ENCODE measurements at regions not wholly inside any gene's neighbourhood (a gene's known extent, or its start where the extent isn't known, plus 50 kb on each side); places are given as distances from the start of the nearest gene placed in this dataset.
"Not testable (repeated sequence)": the region's sequence is repeated elsewhere in the genome, so short reads cannot be mapped to it uniquely, and the experiment has no call there.

- not testable (repeated sequence) for DNase-seq (ENCODE audit: low spot score)
These were observed 1687.7 kb downstream of the SPATA31A7 start for GRCh38 chr9:62877552-62877951.

GRCh38 chr9:62877987-62878386, 1688.2 kb downstream of the SPATA31A7 start:
- DNase-seq (ENCODE audit: low spot score): not testable (repeated sequence)

- DNase-seq (ENCODE audit: low spot score): not testable (repeated sequence)
These were observed 1690.6 kb downstream of the SPATA31A7 start for GRCh38 chr9:62880453-62880852.

- not testable (repeated sequence) for DNase-seq (ENCODE audit: low spot score)
These were observed 1691.1 kb downstream of the SPATA31A7 start for GRCh38 chr9:62880971-62881370.

GRCh38 chr9:62881811-62882210, 1692.0 kb downstream of the SPATA31A7 start:
- DNase-seq (ENCODE audit: low spot score): not testable (repeated sequence)

GRCh38 chr9:62882717-62883116, 1692.9 kb downstream of the SPATA31A7 start:
- not testable (repeated sequence) for DNase-seq (ENCODE audit: low spot score)

GRCh38 chr9:62896692-62897091, 1706.9 kb downstream of the SPATA31A7 start:
- not testable (repeated sequence) for DNase-seq (ENCODE audit: low spot score)

- DNase-seq (ENCODE audit: low spot score): peak; percentile 33
These were observed 1707.8 kb downstream of the SPATA31A7 start for GRCh38 chr9:62897411-62898225.

GRCh38 chr9:62899666-62900065, 1709.8 kb downstream of the SPATA31A7 start:
- not testable (repeated sequence) for DNase-seq (ENCODE audit: low spot score)

- not testable (repeated sequence) for DNase-seq (ENCODE audit: low spot score)
These were observed 1714.2 kb downstream of the SPATA31A7 start for GRCh38 chr9:62904061-62904460.

GRCh38 chr9:62905722-62906121, 1715.9 kb downstream of the SPATA31A7 start:
- DNase-seq (ENCODE audit: low spot score): not testable (repeated sequence)

- DNase-seq (ENCODE audit: low spot score): not testable (repeated sequence)
These were observed 1718.0 kb downstream of the SPATA31A7 start for GRCh38 chr9:62907866-62908265.

GRCh38 chr9:62908271-62908670, 1718.4 kb downstream of the SPATA31A7 start:
- not testable (repeated sequence) for DNase-seq (ENCODE audit: low spot score)

- not testable (repeated sequence) for DNase-seq (ENCODE audit: low spot score)
These were observed 1719.6 kb downstream of the SPATA31A7 start for GRCh38 chr9:62909447-62909846.

- not testable (repeated sequence) for DNase-seq (ENCODE audit: low spot score)
These were observed 1722.4 kb downstream of the SPATA31A7 start for GRCh38 chr9:62912278-62912677.

- not testable (repeated sequence) for DNase-seq (ENCODE audit: low spot score)
These were observed 1725.3 kb downstream of the SPATA31A7 start for GRCh38 chr9:62915168-62915567.

GRCh38 chr9:62915661-62916060, 1725.8 kb downstream of the SPATA31A7 start:
- not testable (repeated sequence) for DNase-seq (ENCODE audit: low spot score)

GRCh38 chr9:62918648-62919385, 1729.0 kb downstream of the SPATA31A7 start:
- not testable (repeated sequence) for DNase-seq (ENCODE audit: low spot score)

- DNase-seq (ENCODE audit: low spot score): not testable (repeated sequence)
These were observed 1741.6 kb downstream of the SPATA31A7 start for GRCh38 chr9:62931484-62931883.

GRCh38 chr9:62952840-62953239, 1763.0 kb downstream of the SPATA31A7 start:
- DNase-seq (ENCODE audit: low spot score): not testable (repeated sequence)

Measured in cerebellar cortex (tissue), 1 donor.